ENCODE measurements at regions not wholly inside any gene's neighbourhood (a gene's known extent, or its start where the extent isn't known, plus 50 kb on each side); places are given as distances from the start of the nearest gene placed in this dataset.

GRCh38 chr7:156162451-156162850, 350.2 kb upstream of the SHH start:
- Histone ChIP-seq H3K4me3 (no peak overlapping the region), H3K4me1 (no peaks in the 10 kb centered on the region), H3K36me3 (no peaks in the 10 kb centered on the region), H3K9me3 (no peaks in the 10 kb centered on the region), H3K27ac (no peak overlapping the region), H3K27me3 (peaks cover 44% of the 10 kb centered on the region)
- WGBS, 2 donors (ENCODE audit: low coverage in 1 of 2): 70 to 81% methylated on average over 6 to 8 of the region's 9 CpGs
- TF ChIP-seq POLR2A (IDR thresholded peaks at IDR 0.05) (no peak), EP300 (IDR thresholded peaks at IDR 0.05) (no peak), CTCF (IDR thresholded peaks at IDR 0.05) (no peak), POLR2AphosphoS5 (IDR thresholded peaks at IDR 0.05) (no peak)
- no peak for ATAC-seq

GRCh38 chr7:156160811-156161210, 348.5 kb upstream of the SHH start:
- 9 to 38% methylated on average over 14 to 15 of the region's 15 CpGs for WGBS, 2 donors (ENCODE audit: low coverage in 1 of 2)
- Histone ChIP-seq H3K36me3 (no peaks in the 10 kb centered on the region), H3K27ac (no peak overlapping the region), H3K4me3 (no peak overlapping the region), H3K9me3 (no peaks in the 10 kb centered on the region), H3K4me1 (no peaks in the 10 kb centered on the region), H3K27me3 (peaks cover 37% of the 10 kb centered on the region)
- ATAC-seq: no peak
- TF ChIP-seq CTCF (IDR thresholded peaks at IDR 0.05): no peak
- no peak for TF ChIP-seq POLR2AphosphoS5 (IDR thresholded peaks at IDR 0.05)
- TF ChIP-seq POLR2A (IDR thresholded peaks at IDR 0.05): no peak
- no peak for TF ChIP-seq EP300 (IDR thresholded peaks at IDR 0.05)

GRCh38 chr7:156158693-156159092, 346.4 kb upstream of the SHH start:
- Histone ChIP-seq H3K4me1 (no peaks in the 10 kb centered on the region), H3K27me3 (peaks cover 35% of the 10 kb centered on the region), H3K4me3 (no peak overlapping the region), H3K36me3 (no peaks in the 10 kb centered on the region), H3K9me3 (no peaks in the 10 kb centered on the region), H3K27ac (no peak overlapping the region)
- 84% methylated on average over 7 of the region's 11 CpGs; no CpG with 5 or more reads in 1 of the 2 donors for WGBS, 2 donors (ENCODE audit: low coverage in 1 of 2)
- TF ChIP-seq POLR2A (IDR thresholded peaks at IDR 0.05): no peak
- no peak for TF ChIP-seq POLR2AphosphoS5 (IDR thresholded peaks at IDR 0.05)
- TF ChIP-seq EP300 (IDR thresholded peaks at IDR 0.05): no peak
- no peak for TF ChIP-seq CTCF (IDR thresholded peaks at IDR 0.05)
- ATAC-seq: no peak

GRCh38 chr7:156158213-156158612, 345.9 kb upstream of the SHH start:
- Histone ChIP-seq H3K4me3 (no peak overlapping the region), H3K27ac (no peak overlapping the region), H3K4me1 (no peaks in the 10 kb centered on the region), H3K27me3 (peaks cover 35% of the 10 kb centered on the region), H3K9me3 (no peaks in the 10 kb centered on the region), H3K36me3 (no peaks in the 10 kb centered on the region)
- ATAC-seq: no peak
- TF ChIP-seq EP300 (IDR thresholded peaks at IDR 0.05) (no peak), POLR2AphosphoS5 (IDR thresholded peaks at IDR 0.05) (no peak), POLR2A (IDR thresholded peaks at IDR 0.05) (no peak)
- 63 to 83% methylated on average over 2 to 4 of the region's 6 CpGs for WGBS, 2 donors (ENCODE audit: low coverage in 1 of 2)

- 93 to 96% methylated on average over 8 to 10 of the region's 13 CpGs for WGBS, 2 donors (ENCODE audit: low coverage in 1 of 2)
- no peaks in the 10 kb centered on the region for H3K36me3 ChIP-seq
- peaks cover 32% of the 10 kb centered on the region for H3K27me3 ChIP-seq
- no peak overlapping the region for H3K27ac ChIP-seq
- no peak for ATAC-seq
- TF ChIP-seq POLR2AphosphoS5 (IDR thresholded peaks at IDR 0.05) (no peak), CTCF (IDR thresholded peaks at IDR 0.05) (no peak), EP300 (IDR thresholded peaks at IDR 0.05) (no peak), POLR2A (IDR thresholded peaks at IDR 0.05) (no peak)
- no peaks in the 10 kb centered on the region for H3K4me1 ChIP-seq
- no peaks in the 10 kb centered on the region for H3K9me3 ChIP-seq
- H3K4me3 ChIP-seq: no peak overlapping the region
These were observed 345.2 kb upstream of the SHH start for GRCh38 chr7:156157409-156158012.
